ENCODE measurements at regions not wholly inside any gene's neighbourhood (a gene's known extent, or its start where the extent isn't known, plus 50 kb on each side); places are given as distances from the start of the nearest gene placed in this dataset.

DNA sequence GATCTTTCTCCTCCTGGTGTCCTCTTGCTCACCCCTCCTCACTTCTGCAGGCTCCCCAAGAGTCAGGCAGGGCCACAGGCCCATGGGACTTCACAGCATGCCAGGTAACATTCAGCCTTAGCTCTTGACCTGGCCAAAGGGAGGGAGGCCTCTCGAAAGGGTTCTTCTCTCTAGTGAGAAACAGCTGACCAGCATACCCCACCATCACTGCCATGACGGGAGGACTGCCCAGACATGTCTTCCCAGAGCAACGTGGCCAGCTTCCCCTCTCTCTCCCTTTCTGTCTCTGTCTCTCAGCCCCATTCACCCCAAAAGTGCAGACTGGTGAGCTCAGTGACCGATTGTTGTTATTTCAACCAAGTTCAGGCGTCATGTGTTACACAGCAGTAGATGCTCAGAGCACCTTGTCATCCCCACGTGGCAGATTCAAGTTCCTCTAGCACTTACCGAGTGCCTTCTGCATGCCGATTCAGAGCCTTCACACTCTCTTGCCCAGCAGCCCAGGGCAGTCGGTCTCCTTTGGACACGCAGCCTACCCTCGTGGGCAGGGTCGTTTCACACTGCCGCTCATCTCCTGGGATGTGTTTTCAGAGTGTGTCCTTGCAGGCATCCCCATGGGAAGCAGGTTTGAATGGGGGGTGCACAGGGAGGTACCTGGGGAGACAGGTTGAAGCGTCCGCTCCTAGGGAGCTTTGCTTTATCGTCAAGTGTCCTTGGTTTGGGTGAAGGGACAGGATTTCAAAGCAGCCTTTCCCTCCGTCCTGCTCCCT, 259.9 kb downstream of the NDUFA10 start:
- H3K9me3 ChIP-seq: peaks cover 0 to 18% (median 0%) of the 10 kb centered on the region in 4 donors

DNA sequence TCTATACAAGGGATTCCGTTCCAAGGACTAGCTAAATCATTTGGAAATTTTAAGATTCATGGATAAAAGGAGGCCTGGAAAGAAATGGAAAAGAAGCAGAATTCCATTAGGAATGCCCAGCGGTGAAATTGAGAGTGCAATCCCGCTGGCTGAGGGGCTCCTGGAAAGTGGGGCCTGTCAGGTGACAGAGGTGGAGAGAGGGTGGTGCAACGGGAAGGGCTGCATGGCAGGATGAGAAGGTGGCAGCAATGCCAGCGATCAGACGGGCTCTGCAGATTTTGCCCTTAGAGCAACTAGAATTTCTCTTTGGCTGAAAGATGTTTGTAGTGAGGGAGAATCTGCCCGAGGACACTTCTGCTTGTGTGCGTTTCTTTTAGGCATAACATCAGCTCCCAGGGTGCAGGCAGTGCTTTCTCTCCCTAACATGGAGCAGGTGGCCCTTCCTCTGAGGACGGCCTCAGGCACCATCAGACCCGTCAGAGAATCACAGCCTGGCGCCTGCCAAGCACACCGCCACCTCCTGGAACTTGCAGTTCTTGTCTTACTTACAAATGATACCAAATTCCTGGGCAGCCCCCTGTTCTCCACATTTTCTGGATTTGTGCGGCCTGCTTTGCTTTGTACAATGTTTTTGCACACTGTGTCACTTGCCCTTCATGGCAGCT, 261.6 kb downstream of the NDUFA10 start:
- no peak overlapping the region for H3K4me3 ChIP-seq
- H3K27me3 ChIP-seq: no peaks in the 10 kb centered on the region
- no peak for TF ChIP-seq POLR2A (IDR thresholded peaks at IDR 0.05)
- no peak for TF ChIP-seq EP300 (IDR thresholded peaks at IDR 0.05)
- TF ChIP-seq, protein P1, sequence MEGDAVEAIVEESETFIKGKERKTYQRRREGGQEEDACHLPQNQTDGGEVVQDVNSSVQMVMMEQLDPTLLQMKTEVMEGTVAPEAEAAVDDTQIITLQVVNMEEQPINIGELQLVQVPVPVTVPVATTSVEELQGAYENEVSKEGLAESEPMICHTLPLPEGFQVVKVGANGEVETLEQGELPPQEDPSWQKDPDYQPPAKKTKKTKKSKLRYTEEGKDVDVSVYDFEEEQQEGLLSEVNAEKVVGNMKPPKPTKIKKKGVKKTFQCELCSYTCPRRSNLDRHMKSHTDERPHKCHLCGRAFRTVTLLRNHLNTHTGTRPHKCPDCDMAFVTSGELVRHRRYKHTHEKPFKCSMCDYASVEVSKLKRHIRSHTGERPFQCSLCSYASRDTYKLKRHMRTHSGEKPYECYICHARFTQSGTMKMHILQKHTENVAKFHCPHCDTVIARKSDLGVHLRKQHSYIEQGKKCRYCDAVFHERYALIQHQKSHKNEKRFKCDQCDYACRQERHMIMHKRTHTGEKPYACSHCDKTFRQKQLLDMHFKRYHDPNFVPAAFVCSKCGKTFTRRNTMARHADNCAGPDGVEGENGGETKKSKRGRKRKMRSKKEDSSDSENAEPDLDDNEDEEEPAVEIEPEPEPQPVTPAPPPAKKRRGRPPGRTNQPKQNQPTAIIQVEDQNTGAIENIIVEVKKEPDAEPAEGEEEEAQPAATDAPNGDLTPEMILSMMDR (IDR thresholded peaks at IDR 0.05): no peak
- no peaks in the 10 kb centered on the region for H3K4me1 ChIP-seq
- peaks cover 0 to 22% (median 0%) of the 10 kb centered on the region in 4 donors for H3K9me3 ChIP-seq
- DNase-seq (ENCODE audit: low spot score in 2 of 2): no peak
- H3K36me3 ChIP-seq: no peaks in the 10 kb centered on the region
- 77 to 80% methylated on average over 13 of the region's 13 CpGs for WGBS, 2 donors
- no peak overlapping the region for H3K27ac ChIP-seq

More for the DNA sequence above, 259.9 kb downstream of the NDUFA10 start:
- no peaks in the 10 kb centered on the region for H3K4me1 ChIP-seq
- no peak for TF ChIP-seq POLR2A (IDR thresholded peaks at IDR 0.05)
- TF ChIP-seq, protein P1 (IDR thresholded peaks at IDR 0.05): no peak
- TF ChIP-seq EP300 (IDR thresholded peaks at IDR 0.05): no peak
- DNase-seq (ENCODE audit: low spot score in 2 of 2): no peak
- no peaks in the 10 kb centered on the region for H3K36me3 ChIP-seq
- no peaks in the 10 kb centered on the region for H3K27me3 ChIP-seq
- 86% methylated on average over 16 to 17 of the region's 17 CpGs for WGBS, 2 donors
- H3K27ac ChIP-seq: no peak overlapping the region
- H3K4me3 ChIP-seq: no peak overlapping the region

DNA sequence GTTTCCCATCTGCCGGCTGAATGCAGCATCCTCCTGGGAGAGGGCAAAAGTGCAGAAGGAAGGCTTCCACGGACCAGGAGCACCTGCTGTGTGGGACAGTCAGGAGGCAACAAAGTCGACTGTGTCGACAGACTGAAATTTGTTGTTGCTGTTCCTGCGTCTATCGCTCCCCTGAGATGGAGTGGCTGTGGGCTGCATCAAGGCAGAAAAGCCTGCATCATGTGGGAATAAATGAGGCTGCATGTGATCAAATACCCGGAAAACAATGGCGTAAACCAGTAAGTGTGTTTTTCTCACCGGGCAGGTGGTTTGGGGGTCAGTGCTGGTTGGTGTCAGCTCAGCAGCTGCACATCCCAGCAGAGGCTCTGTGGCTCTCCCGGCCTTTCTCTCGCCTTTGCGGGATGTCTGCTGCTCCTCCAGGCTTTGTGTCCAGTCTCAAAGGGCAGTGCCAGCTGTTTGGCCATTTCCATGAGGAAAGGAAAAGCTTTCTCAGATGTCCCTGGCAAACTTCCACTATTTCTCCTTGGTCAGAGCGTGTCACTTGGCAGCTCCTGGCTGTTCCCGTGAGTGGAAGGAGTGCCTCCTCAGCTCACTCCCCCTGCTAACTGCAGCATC, 262.4 kb downstream of the NDUFA10 start:
- peak in 1 of 2 donors; percentile 20 for DNase-seq (ENCODE audit: low spot score in 2 of 2)
- H3K27ac ChIP-seq: no peak overlapping the region
- H3K36me3 ChIP-seq: no peaks in the 10 kb centered on the region
- no peaks in the 10 kb centered on the region for H3K4me1 ChIP-seq
- peaks cover 0 to 22% (median 0%) of the 10 kb centered on the region in 4 donors for H3K9me3 ChIP-seq
- no peak for TF ChIP-seq EP300 (IDR thresholded peaks at IDR 0.05)
- TF ChIP-seq, protein P1 (IDR thresholded peaks at IDR 0.05): no peak
- no peak for TF ChIP-seq POLR2A (IDR thresholded peaks at IDR 0.05)
- H3K4me3 ChIP-seq: no peak overlapping the region
- no peaks in the 10 kb centered on the region for H3K27me3 ChIP-seq
- WGBS, 2 donors: 64 to 69% methylated on average over 14 of the region's 14 CpGs

DNA sequence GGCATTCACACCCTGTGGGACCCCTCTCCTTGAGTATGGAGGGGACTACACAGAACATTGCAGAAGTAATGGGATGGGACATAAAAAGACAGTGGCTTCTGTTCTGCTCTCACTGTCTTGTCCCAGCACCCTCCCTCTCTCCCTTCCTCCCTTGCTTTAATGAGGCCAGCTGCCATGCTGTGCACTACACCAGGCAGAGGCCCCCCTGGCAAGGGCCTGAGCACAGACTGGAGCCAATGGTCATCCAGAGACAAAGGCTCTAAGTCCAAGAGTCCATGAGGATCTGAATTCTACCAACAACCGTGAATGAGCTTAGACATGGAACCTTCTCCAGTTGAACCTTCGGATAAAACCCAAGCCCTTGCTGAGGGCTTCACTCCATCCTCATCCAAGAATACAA, 263.0 kb downstream of the NDUFA10 start:
- Histone ChIP-seq H3K27ac (no peak overlapping the region), H3K4me3 (no peak overlapping the region), H3K27me3 (no peaks in the 10 kb centered on the region), H3K4me1 (no peaks in the 10 kb centered on the region), H3K9me3 (peaks cover 0 to 22% (median 0%) of the 10 kb centered on the region in 4 donors), H3K36me3 (no peaks in the 10 kb centered on the region)
- TF ChIP-seq POLR2A (IDR thresholded peaks at IDR 0.05) (no peak), EP300 (IDR thresholded peaks at IDR 0.05) (no peak)
- TF ChIP-seq, protein P1 (IDR thresholded peaks at IDR 0.05): no peak
- DNase-seq (ENCODE audit: low spot score in 2 of 2): no peak
- WGBS, 2 donors: 93 to 94% methylated on average over 2 of the region's 2 CpGs

DNA sequence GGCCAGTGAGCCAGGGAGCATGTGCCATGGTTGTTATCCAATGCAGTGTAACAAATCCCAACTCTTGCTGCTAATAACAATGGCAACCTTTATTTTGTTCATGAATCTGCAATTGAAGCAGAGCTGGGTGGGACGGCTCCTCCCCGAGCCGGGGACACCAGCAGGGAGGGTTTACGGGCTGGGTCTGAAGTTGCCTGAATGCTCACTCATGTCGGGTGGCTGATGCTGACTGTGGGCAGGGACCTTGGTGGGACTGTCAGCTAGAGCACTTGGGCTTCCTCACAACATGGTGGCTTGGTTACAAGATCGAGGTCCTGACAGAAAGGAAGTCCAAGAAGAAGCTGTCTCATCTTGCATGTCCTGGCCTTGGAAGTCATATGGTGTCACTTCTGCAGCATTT, 264.5 kb downstream of the NDUFA10 start:
- H3K4me3 ChIP-seq: no peak overlapping the region
- 86 to 88% methylated on average over 6 of the region's 6 CpGs for WGBS, 2 donors
- H3K36me3 ChIP-seq: no peaks in the 10 kb centered on the region
- peaks cover 0 to 22% (median 0%) of the 10 kb centered on the region in 4 donors for H3K9me3 ChIP-seq
- H3K27ac ChIP-seq: no peak overlapping the region
- no peak for DNase-seq (ENCODE audit: low spot score in 2 of 2)
- H3K27me3 ChIP-seq: no peaks in the 10 kb centered on the region
- no peak for TF ChIP-seq POLR2A (IDR thresholded peaks at IDR 0.05)
- TF ChIP-seq, protein P1 (IDR thresholded peaks at IDR 0.05): no peak
- no peak for TF ChIP-seq EP300 (IDR thresholded peaks at IDR 0.05)
- peaks cover 0 to 6% (median 0%) of the 10 kb centered on the region in 4 donors for H3K4me1 ChIP-seq

All from tibial nerve (tissue), 4 donors.